ENCODE measurements at regions not wholly inside any gene's neighbourhood (a gene's known extent, or its start where the extent isn't known, plus 50 kb on each side); places are given as distances from the start of the nearest gene placed in this dataset.

DNA sequence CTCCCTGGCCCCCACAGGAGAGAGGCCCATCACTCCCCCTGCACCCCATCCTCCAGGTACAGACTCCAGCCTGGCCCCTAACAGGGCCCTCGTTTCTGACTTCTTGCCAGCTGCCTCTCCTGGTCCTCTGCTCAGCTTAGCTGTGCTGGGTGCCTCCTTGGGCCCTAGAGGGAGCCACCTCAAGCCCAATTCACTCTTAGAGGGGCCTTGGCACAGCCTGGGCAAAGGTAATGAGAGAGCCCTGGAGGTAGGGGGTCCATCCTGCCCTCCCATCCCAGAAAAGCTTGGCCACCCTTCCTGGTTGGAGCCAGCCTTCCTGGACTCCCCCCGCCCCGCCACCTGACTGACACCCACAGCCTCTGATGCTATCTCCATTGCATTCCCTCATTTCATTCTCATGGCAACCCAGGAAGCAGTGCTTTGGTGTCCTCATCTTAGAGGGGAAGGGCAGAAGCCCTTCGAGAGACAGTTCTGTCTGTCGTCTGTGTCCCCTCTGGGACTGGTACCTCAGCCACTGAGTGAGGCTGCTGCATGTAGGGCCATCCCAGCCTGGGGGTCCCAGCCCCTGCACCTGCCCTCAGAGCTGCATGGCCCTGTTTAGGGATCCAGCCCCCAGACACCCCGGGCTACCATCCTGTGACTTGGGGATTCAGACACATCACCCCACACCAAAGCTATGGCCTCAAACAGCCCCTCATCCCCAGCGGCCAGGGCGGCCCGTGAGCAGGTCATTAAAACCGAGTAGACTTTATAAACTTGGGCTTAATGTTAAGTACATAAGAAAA is 95.5 kb downstream of the BARX1 start:
- no peak overlapping the region for H3K27ac ChIP-seq
- WGBS, 2 donors = 74 to 80% methylated on average over 10 of the region's 10 CpGs
- intact Hi-C loops (cut with DNase I) = loop anchor here in 1 of 10 donors (10.0 kb wide), 1 partner anchor 105 kb away; no protein-coding TSS in a partner anchor
- peaks cover 0 to 6% (median 0%) of the 10 kb centered on the region in 9 donors for H3K4me1 ChIP-seq
- peaks cover 0 to 73% (median 49%) of the 10 kb centered on the region in 7 donors for H3K27me3 ChIP-seq
- TF ChIP-seq, protein P1, sequence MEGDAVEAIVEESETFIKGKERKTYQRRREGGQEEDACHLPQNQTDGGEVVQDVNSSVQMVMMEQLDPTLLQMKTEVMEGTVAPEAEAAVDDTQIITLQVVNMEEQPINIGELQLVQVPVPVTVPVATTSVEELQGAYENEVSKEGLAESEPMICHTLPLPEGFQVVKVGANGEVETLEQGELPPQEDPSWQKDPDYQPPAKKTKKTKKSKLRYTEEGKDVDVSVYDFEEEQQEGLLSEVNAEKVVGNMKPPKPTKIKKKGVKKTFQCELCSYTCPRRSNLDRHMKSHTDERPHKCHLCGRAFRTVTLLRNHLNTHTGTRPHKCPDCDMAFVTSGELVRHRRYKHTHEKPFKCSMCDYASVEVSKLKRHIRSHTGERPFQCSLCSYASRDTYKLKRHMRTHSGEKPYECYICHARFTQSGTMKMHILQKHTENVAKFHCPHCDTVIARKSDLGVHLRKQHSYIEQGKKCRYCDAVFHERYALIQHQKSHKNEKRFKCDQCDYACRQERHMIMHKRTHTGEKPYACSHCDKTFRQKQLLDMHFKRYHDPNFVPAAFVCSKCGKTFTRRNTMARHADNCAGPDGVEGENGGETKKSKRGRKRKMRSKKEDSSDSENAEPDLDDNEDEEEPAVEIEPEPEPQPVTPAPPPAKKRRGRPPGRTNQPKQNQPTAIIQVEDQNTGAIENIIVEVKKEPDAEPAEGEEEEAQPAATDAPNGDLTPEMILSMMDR (IDR thresholded peaks at IDR 0.05) = no peak
- H3K9me3 ChIP-seq = no peaks in the 10 kb centered on the region
- no peak overlapping the region for H3K4me3 ChIP-seq
- ATAC-seq = no peak
- H3K36me3 ChIP-seq = no peaks in the 10 kb centered on the region
- DNase-seq = no peak

DNA sequence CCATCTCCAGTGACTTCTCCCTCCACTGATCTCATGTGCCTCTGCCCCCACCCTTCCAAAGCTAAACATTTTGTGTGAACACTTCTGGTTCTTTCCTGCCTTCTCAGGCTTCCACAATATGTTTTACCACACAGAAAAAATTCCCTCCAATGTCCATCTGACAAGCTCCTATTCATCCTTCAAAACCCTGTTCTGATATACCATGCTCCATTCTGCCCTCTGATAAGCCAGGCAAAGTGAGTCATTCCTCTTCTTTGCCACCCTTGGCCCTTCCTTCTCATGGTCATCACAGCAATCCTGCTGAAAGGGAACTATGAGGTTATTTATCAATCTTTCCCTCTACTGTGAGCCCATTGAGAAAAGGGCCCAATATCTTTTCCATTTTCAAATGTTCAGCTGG is 97.6 kb downstream of the BARX1 start:
- Histone ChIP-seq H3K27me3 (peaks cover 0 to 64% (median 42%) of the 10 kb centered on the region in 7 donors), H3K9me3 (peaks cover 0 to 11% (median 0%) of the 10 kb centered on the region in 11 donors), H3K27ac (no peak overlapping the region), H3K4me1 (peaks cover 0 to 6% (median 0%) of the 10 kb centered on the region in 9 donors), H3K4me3 (no peak overlapping the region), H3K36me3 (no peaks in the 10 kb centered on the region)
- intact Hi-C loops (cut with DNase I) = loop anchor here in 1 of 10 donors (10.0 kb wide), 1 partner anchor 103 kb away; no protein-coding TSS in a partner anchor
- TF ChIP-seq, protein P1 (IDR thresholded peaks at IDR 0.05) = no peak
- DNase-seq (no peak), ATAC-seq (no peak)

DNA sequence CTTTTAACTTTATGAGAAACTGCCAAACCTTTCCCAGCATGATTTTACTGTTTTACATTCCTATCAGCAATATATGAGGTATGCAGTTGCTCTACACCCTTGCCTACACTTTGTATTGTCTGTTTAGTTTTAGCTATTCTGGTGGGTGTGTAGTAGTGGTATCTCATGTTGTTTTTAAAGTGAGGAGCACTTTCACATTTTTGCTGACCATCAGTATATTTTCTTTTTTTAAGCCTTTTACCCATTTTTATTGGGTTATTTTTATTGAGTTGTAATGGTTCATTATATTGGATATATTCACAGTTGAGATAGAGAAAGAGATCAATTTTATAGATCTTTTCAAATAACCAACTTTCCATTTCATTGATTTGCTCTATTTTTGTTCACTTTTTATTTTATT is 102.4 kb downstream of the BARX1 start:
- peaks cover 0 to 37% (median 8%) of the 10 kb centered on the region in 7 donors for H3K27me3 ChIP-seq
- H3K4me1 ChIP-seq = no peaks in the 10 kb centered on the region
- no peaks in the 10 kb centered on the region for H3K36me3 ChIP-seq
- DNase-seq (no peak), ATAC-seq (no peak)
- H3K9me3 ChIP-seq = peaks cover 0 to 18% (median 0%) of the 10 kb centered on the region in 11 donors
- H3K4me3 ChIP-seq = no peak overlapping the region
- TF ChIP-seq, protein P1 (IDR thresholded peaks at IDR 0.05) = no peak
- intact Hi-C loops (cut with DNase I) = loop anchor here in 1 of 10 donors (10.0 kb wide), 1 partner anchor 98 kb away; no protein-coding TSS in a partner anchor
- H3K27ac ChIP-seq = no peak overlapping the region

DNA sequence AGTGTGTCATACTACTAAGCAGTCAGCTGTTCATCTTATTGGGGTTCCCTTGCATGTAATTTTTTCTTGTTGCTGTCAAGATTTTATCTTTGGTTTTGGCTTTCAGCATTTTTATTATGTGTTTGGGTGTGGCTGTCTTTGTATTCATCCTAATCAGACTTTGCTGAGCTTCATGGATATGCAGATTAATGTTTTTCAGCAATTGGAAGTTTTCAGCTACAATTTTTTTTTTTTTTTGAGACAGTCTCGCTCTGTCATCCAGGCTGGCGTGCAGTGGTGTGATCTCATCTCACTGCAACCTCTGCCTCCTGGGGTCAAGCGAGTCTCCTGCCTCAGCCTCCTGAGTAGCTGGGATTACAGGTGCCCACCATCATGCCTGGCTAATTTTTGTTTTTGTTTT is 108.8 kb downstream of the BARX1 start:
- WGBS, 2 donors = 80 to 84% methylated on average over 3 of the region's 3 CpGs
- no peak for ATAC-seq
- no peaks in the 10 kb centered on the region for H3K4me1 ChIP-seq

More for the DNA sequence above, 108.8 kb downstream of the BARX1 start:
- no peak for DNase-seq
- H3K27ac ChIP-seq = no peak overlapping the region
- H3K4me3 ChIP-seq = no peak overlapping the region
- TF ChIP-seq, protein P1 (IDR thresholded peaks at IDR 0.05) = no peak
- no peaks in the 10 kb centered on the region for H3K36me3 ChIP-seq
- intact Hi-C loops (cut with DNase I) = no loop called here
- H3K9me3 ChIP-seq = peaks cover 0 to 20% (median 0%) of the 10 kb centered on the region in 11 donors
- H3K27me3 ChIP-seq = peaks cover 0 to 27% (median 12%) of the 10 kb centered on the region in 7 donors
